ENCODE measurements at regions not wholly inside any gene's neighbourhood (a gene's known extent, or its start where the extent isn't known, plus 50 kb on each side); places are given as distances from the start of the nearest gene placed in this dataset.
"Not testable (repeated sequence)": the region's sequence is repeated elsewhere in the genome, so short reads cannot be mapped to it uniquely, and the experiment has no call there.

DNA sequence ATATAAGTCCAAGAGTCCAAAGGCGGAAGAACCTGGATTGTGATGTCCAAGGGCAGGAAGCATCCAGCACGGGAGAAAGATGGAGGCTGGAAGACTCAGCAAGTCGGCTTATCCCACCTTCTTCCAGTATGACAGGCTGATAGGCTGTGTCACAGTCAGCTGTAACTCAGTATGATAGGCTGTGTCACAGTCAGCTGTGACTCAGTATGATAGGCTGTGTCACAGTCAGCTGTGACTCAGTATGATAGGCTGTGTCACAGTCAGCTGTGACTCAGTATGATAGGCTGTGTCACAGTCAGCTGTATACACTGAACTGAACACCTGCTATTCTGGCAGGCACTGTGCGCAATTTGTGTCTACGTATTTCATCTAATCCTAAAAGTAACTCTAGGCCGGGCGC lies 271.9 kb downstream of the LRATD1 start:
- intact Hi-C loops (cut with DNase I); DNase-seq: not testable (repeated sequence)

DNA sequence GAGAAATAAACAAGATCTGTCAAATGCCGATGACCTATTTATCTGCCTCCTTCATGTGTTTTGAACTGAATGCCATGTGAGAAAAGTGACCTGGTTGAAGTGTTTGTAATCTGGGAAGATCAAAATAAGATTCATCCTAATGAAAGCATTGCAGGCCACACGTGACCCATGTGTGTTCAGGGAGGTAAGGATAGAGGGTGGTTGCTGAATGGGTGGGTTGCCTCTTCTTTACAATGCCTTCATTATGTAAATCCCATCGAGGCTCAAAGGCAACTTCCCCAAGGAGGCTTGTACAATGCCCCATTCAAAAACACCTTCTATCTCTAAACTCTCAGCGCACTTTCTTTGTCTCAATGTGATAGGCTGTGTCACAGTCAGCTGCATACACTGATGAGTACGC lies 273.1 kb downstream of the LRATD1 start:
- DNase-seq: no peak
- intact Hi-C loops (cut with DNase I): no loop called here

DNA sequence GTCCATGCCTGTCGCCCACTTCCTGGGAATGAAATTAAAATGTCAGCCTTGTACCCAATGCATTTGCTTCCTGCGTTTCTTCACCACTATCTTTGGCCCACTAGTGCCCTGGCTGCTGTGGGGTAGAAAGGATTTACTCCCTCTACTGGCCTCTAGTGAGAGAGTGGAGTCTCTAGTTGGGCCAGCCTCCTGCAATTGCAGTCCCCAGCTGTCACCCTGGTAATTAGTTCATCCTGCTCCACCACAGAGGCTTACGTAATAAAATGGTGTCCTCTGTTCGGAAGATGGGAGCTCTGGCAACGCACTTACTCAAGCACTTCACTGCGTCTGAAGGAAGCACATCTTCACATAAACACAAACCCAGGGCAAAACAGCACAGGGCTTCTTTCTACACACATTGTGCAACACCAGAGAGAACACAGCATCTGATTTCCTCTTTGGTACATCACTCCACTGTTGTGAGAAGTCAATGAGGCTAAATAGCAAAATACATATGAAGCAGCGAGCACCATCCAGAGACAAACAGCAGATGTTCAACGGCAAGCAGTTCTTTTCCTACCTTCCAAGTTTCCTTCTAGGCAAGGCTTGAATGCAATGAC lies 274.6 kb downstream of the LRATD1 start:
- intact Hi-C loops (cut with DNase I): no loop called here
- DNase-seq: no peak

DNA sequence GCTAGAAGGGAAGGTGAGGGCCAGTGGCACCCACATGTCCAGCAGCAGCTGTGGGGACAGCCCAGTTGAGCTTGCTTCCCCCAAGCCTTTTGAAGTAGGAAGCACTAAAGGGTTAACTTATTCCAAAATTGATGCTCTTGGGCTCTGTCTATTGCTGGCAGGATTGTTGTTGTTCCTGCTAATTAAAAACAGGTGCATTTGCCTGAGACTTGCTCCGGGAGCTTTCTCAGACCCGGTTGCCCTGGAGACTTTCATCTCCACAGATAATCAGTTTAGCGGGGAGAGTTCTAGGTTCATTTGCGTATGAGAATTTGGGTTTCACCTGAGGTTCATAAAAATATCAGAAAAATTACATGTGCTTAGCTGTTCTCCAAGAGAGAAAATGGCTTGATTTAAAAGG lies 277.3 kb downstream of the LRATD1 start:
- DNase-seq: no peak
- intact Hi-C loops (cut with DNase I): no loop called here

DNA sequence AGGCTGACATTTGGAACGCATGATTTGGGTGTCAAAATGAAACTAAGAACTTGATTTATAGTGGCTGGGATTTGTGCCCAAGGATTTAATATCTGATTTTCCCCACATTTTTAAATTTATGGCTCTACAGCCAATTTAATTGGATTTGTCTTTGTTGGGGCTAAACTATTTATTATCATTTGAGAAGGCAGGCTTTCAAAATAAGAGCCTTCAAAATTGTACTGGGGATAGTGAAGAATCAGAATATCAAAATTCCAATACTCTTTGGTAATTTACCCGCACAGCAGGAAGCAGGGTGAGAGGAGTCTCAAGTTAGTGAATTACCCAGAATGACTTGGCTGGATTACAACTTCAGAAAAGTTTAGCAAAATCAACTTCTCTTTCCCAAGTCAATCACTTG lies 278.1 kb downstream of the LRATD1 start:
- intact Hi-C loops (cut with DNase I): no loop called here

DNA sequence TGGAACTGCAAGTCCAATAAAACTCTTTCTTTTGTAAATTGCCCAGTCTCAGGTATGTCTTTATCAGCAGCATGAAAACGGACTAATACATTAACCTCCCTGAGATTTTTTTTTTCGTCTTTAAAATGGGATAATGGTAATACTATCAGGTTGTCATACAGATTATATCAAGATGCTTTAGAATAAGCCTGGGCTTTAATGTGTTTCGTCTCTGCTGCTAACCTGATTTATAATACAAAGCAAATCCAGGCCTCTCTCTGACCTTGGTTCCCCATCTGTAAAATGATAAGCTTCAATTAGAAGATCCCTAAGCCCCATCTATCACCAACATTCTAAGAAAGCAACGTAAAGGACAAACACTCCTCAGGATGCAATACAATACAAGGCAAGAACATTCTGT lies 283.5 kb downstream of the LRATD1 start:
- intact Hi-C loops (cut with DNase I): no loop called here
- DNase-seq: no peak

More for the DNA sequence above, 278.1 kb downstream of the LRATD1 start:
- no peak for DNase-seq

DNA sequence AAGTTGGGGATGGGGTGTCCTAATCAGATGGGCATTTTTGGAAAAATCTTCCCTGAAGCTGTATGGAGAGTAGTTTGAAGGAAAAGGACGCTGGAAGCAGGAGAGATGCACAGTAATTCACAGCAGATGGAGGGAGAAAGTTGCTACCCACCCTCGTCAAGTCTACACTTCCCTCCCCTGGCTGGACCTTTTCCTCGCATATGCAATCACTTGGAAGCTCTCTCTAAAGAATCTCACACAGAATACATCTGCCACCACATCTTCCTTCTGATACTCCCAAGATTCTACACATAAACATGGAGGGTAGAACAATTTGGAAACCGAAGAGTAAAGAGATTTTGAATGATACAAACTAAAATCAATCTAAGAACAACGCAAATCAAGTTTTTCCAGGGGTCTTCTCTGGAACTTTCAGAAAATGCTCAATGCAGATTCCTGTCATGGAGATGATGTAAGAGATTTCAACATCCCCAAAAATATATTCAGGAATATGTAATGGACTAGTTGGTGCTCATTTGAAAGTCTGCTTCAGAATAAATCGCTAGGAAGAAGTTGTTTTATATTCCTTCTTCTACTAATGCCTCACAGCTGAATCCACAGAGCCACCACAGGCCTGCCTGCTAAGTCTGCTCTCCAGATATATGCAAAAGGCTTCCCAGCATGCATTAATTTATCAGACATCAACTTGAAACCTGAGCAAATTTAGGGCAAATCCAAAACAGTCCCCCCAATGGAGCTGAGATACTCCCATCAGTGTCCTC lies 291.5 kb downstream of the LRATD1 start:
- no peak for DNase-seq
- intact Hi-C loops (cut with DNase I): no loop called here

DNA sequence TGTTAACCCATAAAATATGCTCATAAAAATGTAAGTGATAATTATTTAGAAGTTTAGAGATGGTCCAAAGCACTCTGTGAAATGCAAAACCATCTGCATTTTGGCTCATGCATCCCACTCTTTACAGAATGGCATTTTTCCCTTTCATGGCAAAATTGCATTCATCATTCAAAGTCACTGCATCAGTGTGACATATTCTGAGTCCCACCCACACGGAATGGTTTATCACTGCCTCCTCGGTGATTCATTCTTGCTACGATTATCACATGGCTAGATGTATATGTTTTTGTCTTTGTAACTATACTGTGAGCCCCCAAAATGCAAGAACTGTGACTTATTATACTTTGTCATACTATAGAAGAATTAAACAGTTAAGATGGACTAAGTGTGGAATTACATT lies 293.0 kb downstream of the LRATD1 start:
- intact Hi-C loops (cut with DNase I): no loop called here
- no peak for DNase-seq

DNA sequence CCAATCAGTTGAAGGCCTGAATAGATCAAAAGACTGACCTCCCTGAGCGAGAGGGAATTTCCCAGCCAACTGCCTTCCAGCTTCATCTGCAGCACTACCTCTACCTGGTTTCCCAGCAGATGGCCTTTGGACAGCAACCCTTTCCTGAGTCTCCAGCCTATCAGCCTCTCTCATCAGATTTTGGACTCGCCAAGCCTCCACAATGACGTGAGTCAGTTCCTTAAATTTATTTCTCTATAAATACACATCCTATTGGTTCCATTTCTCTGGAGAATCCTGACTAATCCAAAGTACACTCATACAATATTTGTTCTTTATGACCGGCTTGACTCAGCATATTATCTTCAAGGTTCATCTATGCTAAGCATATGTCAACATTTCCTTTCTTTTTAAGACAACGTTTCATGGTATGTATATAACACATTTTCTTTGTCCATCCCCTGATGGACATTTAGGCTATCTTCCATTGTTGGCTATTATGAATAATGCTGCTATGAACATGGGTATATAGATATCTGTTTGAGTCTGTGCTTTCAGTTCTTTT lies 294.6 kb downstream of the LRATD1 start:
- intact Hi-C loops (cut with DNase I): no loop called here
- DNase-seq: no peak

DNA sequence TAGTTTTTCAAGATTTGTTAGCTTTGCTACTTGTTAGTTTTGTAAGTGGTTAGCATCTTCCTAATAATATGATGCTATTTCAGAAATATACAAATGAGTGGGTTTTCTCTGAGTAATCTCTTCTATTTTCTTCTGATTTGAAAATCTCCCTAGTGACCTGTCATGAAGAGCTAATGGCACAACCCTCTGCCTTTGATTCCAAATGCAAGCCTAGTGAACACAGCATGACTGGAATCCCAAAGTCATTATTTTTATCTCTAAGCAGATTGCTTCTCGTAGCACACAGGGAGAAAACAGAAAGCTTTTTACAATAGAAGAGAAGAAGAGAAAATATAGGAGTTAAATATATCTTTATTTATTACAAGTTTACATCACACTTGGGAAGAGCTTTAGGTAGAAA lies 295.5 kb downstream of the LRATD1 start:
- intact Hi-C loops (cut with DNase I): no loop called here
- DNase-seq: no peak

DNA sequence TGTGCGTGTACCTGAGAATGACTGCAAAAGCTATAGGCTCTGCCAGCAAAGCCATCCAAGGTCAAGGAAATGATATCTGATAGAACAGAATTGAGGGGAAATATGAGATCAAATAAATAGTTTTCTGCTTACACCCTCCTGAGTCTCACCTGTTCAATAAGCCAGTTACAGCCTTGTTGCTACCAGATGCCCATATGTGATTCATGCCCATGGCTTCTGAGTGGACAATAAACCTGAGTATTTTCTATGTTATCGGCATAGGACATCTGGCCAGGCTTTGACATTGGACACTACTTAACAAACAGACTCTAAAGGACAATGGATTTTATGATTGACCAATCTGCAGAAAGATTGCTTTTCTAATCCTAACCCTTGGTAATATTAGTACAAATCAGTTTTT lies 297.9 kb downstream of the LRATD1 start:
- intact Hi-C loops (cut with DNase I): no loop called here
- DNase-seq: no peak

DNA sequence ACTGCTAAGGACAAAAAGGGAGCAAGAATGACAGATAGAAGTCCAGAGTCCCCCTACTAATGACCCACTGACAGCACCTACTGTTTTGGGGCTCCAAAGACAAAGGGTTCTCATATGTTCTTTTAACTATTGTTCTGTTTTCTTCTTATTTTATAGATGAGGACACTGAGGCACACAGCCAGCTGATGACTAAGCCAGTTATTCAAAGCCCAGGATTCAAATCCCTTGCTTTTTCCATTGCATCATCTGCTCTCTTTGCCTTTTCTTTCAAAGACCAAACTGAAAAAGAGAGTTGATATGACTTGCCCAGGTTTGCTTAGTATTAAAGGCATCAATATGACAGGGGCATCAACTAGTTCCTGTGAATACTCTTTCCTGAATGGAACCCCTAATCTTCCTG lies 299.8 kb downstream of the LRATD1 start:
- DNase-seq: no peak
- intact Hi-C loops (cut with DNase I): no loop called here

DNA sequence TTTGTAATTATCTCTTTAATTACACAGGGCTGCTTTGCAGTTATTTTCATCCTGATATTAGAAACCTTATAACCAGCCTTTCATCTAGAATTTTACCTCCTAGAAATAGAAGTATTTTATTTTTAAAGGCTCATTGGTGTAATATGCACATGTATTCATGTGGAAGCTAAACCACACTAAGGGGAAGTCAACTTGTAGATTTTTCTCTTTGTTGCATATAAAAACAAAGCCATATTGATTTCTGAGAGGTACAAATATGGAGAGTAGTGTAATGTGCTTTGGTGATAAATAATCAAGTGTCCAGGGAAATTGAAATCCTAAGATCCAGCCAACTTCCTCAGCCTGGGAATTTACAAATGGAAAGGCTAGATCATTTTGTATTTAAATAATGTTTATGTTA lies 301.2 kb downstream of the LRATD1 start:
- intact Hi-C loops (cut with DNase I): no loop called here
- DNase-seq: no peak

DNA sequence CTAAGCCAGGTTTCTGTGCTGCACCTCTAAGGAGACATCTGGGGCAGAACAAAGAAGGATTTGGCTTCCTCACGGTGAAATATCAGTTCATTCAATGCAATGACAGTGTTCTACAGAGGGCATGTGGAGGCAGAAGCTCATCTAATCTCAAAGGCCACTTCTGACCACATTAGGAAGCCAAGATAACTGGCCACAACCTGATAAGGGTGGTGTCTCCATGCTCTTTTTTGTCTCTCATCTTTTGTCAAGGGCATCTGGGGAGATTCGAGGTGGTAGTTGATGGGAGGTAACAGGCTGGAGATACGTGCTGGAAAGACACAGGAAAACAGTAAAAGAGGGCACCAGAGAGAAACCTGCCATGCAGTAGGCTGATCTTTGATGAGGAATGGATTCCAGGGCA lies 303.9 kb downstream of the LRATD1 start:
- intact Hi-C loops (cut with DNase I): no loop called here
- no peak for DNase-seq

DNA sequence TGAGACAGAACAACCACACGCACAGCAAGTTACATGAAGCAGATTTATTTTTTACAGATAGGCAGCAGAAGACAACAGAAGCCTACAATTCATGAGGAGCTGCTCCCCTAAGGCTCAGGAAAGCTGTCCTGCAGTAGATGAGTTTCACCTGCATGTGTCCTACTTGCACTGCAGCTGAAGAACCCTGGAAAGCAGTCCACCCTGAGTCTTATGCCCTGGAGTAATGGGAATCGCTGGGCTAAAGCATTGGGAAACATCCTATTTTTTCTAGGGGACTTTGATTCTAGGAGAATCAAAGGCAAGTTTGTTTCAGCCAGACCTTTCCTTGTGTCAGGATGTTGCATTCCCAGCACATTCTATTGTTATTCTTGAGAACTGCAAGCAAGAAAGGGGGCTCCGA lies 304.8 kb downstream of the LRATD1 start:
- intact Hi-C loops (cut with DNase I): no loop called here
- DNase-seq: no peak

DNA sequence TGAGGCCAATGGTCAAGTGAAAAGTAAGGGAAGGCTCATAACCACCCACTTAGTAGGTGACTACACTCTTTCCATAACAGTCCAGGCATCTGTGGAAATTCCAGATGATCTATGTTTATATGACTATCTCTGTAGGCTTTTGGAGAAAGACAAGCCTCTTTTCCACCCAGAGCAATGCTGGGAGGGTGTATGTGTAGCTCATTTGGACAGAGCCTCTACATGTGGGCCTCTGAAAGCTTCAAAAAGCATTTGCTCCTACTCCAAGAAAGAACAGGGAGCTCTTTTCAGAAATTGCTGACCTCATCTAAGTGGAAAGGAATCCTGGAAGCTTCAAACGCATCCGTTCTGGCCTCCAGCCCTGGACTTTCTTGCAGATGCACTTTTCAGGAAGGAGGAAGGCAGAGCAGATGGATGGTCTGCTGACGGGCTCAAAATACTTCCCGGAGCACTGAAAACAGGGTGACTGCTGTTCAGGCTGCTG lies 308.7 kb downstream of the LRATD1 start:
- intact Hi-C loops (cut with DNase I): no loop called here
- DNase-seq: peak; percentile 19 to 92 (median 62)

DNA sequence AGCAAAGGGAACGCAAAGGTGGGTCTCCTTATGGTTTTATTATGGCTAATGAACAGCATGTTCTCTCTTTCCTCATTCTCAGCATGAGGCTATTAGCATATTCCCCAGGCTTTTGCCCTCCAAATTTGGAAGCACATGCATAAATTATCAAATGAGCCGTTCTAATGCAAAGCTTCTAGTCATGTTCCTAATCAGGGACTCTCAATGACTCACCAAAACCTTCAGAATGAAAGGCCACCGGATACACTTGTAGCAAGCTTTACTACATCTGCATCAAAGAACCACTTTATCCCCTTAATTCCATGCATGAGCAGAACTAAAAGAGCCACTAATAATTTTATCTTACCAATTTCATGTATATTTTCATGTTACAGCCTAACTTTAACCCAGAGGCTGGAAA lies 310.5 kb downstream of the LRATD1 start:
- DNase-seq: no peak
- intact Hi-C loops (cut with DNase I): no loop called here

DNA sequence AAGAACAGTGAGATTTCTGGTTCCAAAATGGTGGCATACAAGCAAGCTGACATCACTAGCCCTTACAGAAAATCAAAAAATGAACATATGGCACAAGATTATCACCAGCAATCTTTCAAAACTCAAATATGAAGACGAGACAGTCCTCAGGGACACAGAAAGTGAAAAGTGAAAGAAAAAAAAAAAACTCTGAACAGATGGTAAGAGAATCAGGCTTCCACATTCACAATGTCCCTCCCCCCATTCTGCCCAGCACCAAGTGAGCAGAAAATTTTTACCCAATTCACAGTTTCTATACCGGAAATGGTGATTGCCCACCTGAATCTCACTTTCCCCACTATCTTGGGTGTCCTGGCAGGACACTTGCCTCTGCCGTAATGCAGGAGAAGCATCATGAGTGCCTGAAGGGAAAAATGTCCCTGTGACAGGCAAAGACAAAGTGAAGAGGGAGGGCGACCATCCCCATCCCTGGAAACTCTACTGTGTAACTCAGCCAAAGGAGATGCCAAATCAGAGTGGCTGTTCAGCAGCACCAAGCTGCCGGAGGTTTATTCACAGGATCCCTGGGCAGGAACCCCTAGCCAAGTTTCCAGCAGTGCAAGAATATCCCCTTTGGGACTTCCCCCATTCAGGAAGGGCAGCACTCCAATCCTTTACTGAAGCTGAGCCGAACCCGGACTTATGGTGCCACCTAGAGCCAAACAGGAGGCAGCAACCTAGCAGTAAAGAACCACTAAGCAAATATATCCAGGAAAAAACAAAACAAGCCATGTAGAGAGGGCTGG lies 312.2 kb downstream of the LRATD1 start:
- peak in 1 of 10 donors; percentile 73 for DNase-seq
- intact Hi-C loops (cut with DNase I): no loop called here

DNA sequence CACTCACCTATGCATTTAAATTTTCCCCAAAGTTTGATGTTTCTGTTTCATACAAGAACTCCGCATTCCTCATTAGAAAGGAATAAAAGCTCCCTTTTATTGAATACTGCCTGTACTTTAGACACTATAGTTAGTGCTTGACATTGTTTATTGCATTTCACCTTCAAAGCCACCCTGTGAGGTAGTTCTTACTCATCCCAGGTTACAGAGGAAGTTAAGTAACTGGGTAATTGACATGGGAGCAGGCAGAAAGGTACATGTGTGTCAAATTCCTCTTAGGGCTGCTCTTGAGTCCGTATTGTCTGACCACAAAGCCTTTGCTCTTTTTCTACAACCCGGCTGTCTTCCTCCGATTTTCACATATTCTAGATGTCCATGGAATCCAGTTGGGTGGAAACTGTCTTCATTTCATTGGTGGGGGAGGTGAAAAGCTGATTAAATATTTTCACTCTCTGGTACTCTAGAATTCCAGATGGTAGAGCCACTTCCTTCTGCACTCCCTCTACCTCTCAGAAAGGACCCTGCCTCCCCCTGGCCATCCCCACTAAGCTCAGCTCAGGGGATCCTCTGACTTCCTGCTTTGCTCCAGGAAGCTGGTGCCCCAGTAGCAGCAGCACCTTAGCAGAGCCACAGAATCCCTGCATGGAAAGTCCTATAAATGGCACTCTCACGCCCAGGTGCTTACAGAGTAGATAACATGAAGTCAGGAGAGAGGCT lies 319.2 kb downstream of the LRATD1 start:
- intact Hi-C loops (cut with DNase I): no loop called here
- no peak for DNase-seq

DNA sequence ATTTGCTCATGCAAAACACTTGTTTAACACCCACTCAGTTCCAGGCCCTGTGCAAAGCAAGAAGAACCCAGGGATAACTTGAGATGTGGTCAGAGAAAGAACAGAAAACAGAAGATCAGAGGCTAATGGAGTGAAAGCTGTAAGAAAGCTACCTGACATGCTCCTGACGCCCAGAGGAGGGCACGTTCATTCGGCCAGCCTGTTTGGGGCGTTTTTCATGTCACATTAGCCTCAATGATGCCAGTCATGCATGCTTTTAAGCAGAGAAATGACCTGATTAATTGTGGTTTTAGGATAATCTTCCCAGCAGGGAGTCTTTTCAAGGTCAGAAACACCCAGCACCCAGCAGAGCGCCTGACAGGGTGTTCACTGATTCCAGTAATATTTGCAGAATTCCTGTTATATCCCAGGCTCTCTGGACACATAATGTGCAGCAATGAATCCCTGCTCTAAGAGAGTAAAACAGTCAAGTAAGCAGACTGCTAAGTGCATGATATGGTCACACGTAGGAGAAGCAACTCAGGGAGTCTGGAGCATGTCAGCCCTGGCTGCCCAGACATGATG lies 320.0 kb downstream of the LRATD1 start:
- intact Hi-C loops (cut with DNase I): no loop called here

More for the DNA sequence above, 320.0 kb downstream of the LRATD1 start:
- no peak for DNase-seq

Data from posterior cingulate gyrus (tissue), 11 donors.